Lower lobe of right lung (tissue), 2 donors: ENCODE measurements at regions not wholly inside any gene's neighbourhood (a gene's known extent, or its start where the extent isn't known, plus 50 kb on each side); places are given as distances from the start of the nearest gene placed in this dataset.

Experiments
- ATAC-seq, 2 donors: fragments of 200-7000 bp; cut with Tn5 transposase; one replicate each; pipeline ENCODE4 v1.9.1; 2020 to 2022; ENCODE audit warnings: mild to moderate bottlenecking in 2 of 2, moderate library complexity in 2 of 2
- DNase-seq: peaks from one replicate; pipeline ENCODE4 v3.0.0-alpha.2; 2020
- H3K27ac ChIP-seq: fragments of 200-600 bp; one replicate; pipeline ENCODE4 v1.8.0; 2022
- H3K27me3 ChIP-seq: fragments of 200-600 bp; one replicate; pipeline ENCODE4 v1.8.0; 2022; ENCODE audit warnings: low read depth
- H3K36me3 ChIP-seq: fragments of 200-600 bp; one replicate; pipeline ENCODE4 v1.8.0; 2022; ENCODE audit warnings: mild to moderate bottlenecking
- H3K4me1 ChIP-seq: fragments of 200-600 bp; one replicate; pipeline ENCODE4 v1.8.0; 2022
- H3K4me3 ChIP-seq: fragments of 200-600 bp; one replicate; pipeline ENCODE4 v1.8.0; 2022; ENCODE audit warnings: mild to moderate bottlenecking
- H3K9me3 ChIP-seq: fragments of 200-600 bp; one replicate; pipeline ENCODE4 v1.8.0; 2022
- intact Hi-C: fragments of 100-400 bp; cut with DNase I; formaldehyde crosslinking; loops from one replicate; pipeline ENCODE4 v1.11.0; 2022
- TF ChIP-seq, protein P1 (sequence below): fragments of 200-600 bp; IDR thresholded peaks from one replicate; pipeline ENCODE4 v1.8.0; 2022; ENCODE audit warnings: antibody characterized with exemption, mild to moderate bottlenecking
- donor health status: DM: no; HTN: yes; CAD: no; lungs with severe emphysema.

GRCh38 chrX:4935846-4936245 is 1222.4 kb upstream of the PRKX start:
- peak; percentile 66 to 69 for ATAC-seq
- TF ChIP-seq, protein P1, sequence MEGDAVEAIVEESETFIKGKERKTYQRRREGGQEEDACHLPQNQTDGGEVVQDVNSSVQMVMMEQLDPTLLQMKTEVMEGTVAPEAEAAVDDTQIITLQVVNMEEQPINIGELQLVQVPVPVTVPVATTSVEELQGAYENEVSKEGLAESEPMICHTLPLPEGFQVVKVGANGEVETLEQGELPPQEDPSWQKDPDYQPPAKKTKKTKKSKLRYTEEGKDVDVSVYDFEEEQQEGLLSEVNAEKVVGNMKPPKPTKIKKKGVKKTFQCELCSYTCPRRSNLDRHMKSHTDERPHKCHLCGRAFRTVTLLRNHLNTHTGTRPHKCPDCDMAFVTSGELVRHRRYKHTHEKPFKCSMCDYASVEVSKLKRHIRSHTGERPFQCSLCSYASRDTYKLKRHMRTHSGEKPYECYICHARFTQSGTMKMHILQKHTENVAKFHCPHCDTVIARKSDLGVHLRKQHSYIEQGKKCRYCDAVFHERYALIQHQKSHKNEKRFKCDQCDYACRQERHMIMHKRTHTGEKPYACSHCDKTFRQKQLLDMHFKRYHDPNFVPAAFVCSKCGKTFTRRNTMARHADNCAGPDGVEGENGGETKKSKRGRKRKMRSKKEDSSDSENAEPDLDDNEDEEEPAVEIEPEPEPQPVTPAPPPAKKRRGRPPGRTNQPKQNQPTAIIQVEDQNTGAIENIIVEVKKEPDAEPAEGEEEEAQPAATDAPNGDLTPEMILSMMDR = no peak
- Histone ChIP-seq H3K36me3 (no peaks in the 10 kb centered on the region), H3K9me3 (no peaks in the 10 kb centered on the region), H3K4me3 (no peak overlapping the region), H3K27me3 (no peaks in the 10 kb centered on the region), H3K4me1 (no peaks in the 10 kb centered on the region), H3K27ac (peak overlapping the region; percentile 24)
- intact Hi-C loops = no loop called here
- DNase-seq = no peak

DNA sequence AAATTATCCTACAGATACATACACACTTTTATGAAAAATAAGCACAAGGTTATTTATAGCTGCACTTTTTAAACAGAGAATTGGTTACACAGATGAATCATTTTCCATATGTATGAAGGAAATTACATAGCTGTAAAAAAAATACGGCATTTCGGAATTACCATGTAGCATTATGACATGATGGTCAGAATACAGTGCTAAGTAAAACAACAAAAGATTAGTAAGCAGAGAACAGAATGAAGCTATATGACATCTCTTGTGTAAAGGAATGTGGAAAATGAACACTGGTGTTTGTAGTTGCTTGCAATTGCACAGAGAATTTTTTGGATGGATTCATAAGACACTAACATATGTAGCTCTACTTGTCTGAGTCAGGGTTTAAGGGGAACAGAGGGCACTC is 1222.0 kb upstream of the PRKX start:
- Histone ChIP-seq H3K4me3 (no peak overlapping the region), H3K36me3 (no peaks in the 10 kb centered on the region), H3K27me3 (no peaks in the 10 kb centered on the region), H3K4me1 (no peaks in the 10 kb centered on the region), H3K9me3 (no peaks in the 10 kb centered on the region), H3K27ac (peak overlapping the region; percentile 24)
- intact Hi-C loops = no loop called here
- DNase-seq (no peak), ATAC-seq (no peak)
- TF ChIP-seq, protein P1 = no peak

DNA sequence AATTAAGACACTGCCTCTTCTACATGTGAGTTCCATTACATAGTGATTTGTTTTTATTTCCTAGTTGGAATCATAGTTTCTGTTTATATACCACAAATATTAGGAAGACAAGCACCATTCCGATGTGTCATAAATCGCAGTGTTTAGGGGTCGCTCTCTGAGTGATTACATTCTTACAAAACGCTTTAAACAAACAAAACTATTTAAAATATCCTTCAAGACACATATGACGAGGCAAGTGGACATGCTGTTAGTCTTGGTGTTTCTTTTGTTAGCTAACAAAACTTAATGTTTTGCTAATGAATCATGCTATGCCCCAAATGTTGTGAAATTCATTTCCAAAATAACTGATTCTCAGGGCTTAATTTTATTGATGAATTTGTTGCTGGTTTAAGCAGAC is 1219.3 kb upstream of the PRKX start:
- H3K4me3 ChIP-seq = no peak overlapping the region
- H3K27me3 ChIP-seq = no peaks in the 10 kb centered on the region
- no peaks in the 10 kb centered on the region for H3K36me3 ChIP-seq
- TF ChIP-seq, protein P1 = no peak
- ATAC-seq = no peak
- H3K9me3 ChIP-seq = no peaks in the 10 kb centered on the region
- intact Hi-C loops = no loop called here
- no peak for DNase-seq
- H3K4me1 ChIP-seq = no peaks in the 10 kb centered on the region
- no peak overlapping the region for H3K27ac ChIP-seq

- H3K9me3 ChIP-seq = no peaks in the 10 kb centered on the region
- H3K4me1 ChIP-seq = no peaks in the 10 kb centered on the region
- DNase-seq (no peak), ATAC-seq (no peak)
- TF ChIP-seq, protein P1 = no peak
- no peak overlapping the region for H3K27ac ChIP-seq
- H3K4me3 ChIP-seq = no peak overlapping the region
- intact Hi-C loops = no loop called here
- no peaks in the 10 kb centered on the region for H3K27me3 ChIP-seq
- no peaks in the 10 kb centered on the region for H3K36me3 ChIP-seq
Observed at GRCh38 chrX:4930426-4930825, 1217.0 kb upstream of the PRKX start.

- ATAC-seq (no peak), DNase-seq (no peak)
- Histone ChIP-seq H3K9me3 (no peaks in the 10 kb centered on the region), H3K27me3 (no peaks in the 10 kb centered on the region), H3K27ac (no peak overlapping the region), H3K4me1 (no peaks in the 10 kb centered on the region), H3K36me3 (no peaks in the 10 kb centered on the region), H3K4me3 (no peak overlapping the region)
- intact Hi-C loops = no loop called here
- TF ChIP-seq, protein P1 = no peak
Observed at GRCh38 chrX:4925911-4926310, 1212.5 kb upstream of the PRKX start.

DNA sequence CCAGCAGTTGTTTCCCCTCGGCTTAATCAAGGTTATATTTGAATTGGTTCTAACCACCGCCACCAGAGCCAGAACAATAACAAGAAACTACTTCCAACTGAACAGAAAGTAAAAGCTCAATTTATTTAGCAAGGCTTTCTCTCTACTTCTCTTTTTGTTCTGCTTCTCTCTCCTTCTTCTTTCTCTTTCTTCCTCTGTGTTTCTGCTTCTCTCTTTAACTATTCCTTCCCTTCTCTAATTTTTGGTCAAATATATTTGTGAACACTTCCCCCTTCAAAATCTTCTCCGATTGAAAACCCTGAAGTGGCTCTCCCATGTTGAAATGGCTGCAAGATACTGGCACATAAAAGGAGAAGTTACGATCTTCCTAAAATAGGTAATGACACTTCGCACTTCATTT is 1195.9 kb upstream of the PRKX start:
- no peak overlapping the region for H3K4me3 ChIP-seq
- TF ChIP-seq, protein P1 = no peak
- DNase-seq = no peak
- H3K36me3 ChIP-seq = no peaks in the 10 kb centered on the region
- H3K9me3 ChIP-seq = no peaks in the 10 kb centered on the region
- H3K27ac ChIP-seq = no peak overlapping the region
- intact Hi-C loops = no loop called here
- no peaks in the 10 kb centered on the region for H3K4me1 ChIP-seq
- no peaks in the 10 kb centered on the region for H3K27me3 ChIP-seq
- ATAC-seq = no peak
